Lung (tissue), 11 donors: ENCODE measurements at regions not wholly inside any gene's neighbourhood (a gene's known extent, or its start where the extent isn't known, plus 50 kb on each side); places are given as distances from the start of the nearest gene placed in this dataset.

Source experiments
- ATAC-seq: fragments of 200-7000 bp; cut with Tn5 transposase; one replicate; pipeline ENCODE4 v1.9.1; 2020; ENCODE audit warnings: moderate number of reproducible peaks; ENCODE audit not compliant: insufficient read depth, low FRiP score
- DNase-seq, 3 donors: peaks; one replicate each; pipeline ENCODE4 v3.0.0-alpha.2; 2013 to 2017
- H3K27ac ChIP-seq, 2 donors: one replicate each; pipeline ENCODE4 v1.5.1; 2013; ENCODE audit warnings: mild to moderate bottlenecking in 2 of 2, moderate library complexity in 2 of 2, control low read depth in 1 of 2, inconsistent platforms in 1 of 2, low read depth in 1 of 2, low read length in 1 of 2
- H3K27me3 ChIP-seq, 3 donors: one replicate each; pipeline ENCODE4 v1.5.1; 2013; ENCODE audit warnings: low read length in 2 of 3; ENCODE audit not compliant: control insufficient read depth in 3 of 3, insufficient read depth in 3 of 3
- H3K36me3 ChIP-seq, 4 donors: one replicate each; pipeline ENCODE4 v1.5.1; 2013; ENCODE audit warnings: low read length in 4 of 4, mild to moderate bottlenecking in 1 of 4, moderate library complexity in 1 of 4; ENCODE audit not compliant: control insufficient read depth in 4 of 4, insufficient read depth in 4 of 4
- H3K4me1 ChIP-seq, 5 donors: one replicate each; pipeline ENCODE4 v1.5.1; 2013; ENCODE audit warnings: low read length in 5 of 5, mild to moderate bottlenecking in 2 of 5, moderate library complexity in 1 of 5; ENCODE audit not compliant: control insufficient read depth in 5 of 5, insufficient read depth in 5 of 5
- H3K4me3 ChIP-seq: one replicate; pipeline ENCODE4 v1.5.1; 2013; ENCODE audit warnings: mild to moderate bottlenecking, control low read depth, moderate library complexity
- H3K9ac ChIP-seq, 2 donors: one replicate each; pipeline ENCODE4 v1.5.1; 2013; ENCODE audit warnings: low read length in 2 of 2, control low read depth in 1 of 2; ENCODE audit not compliant: insufficient read depth in 1 of 2
- H3K9me3 ChIP-seq, 4 donors: one replicate each; pipeline ENCODE4 v1.5.1; 2013; ENCODE audit warnings: low read length in 3 of 4, mild to moderate bottlenecking in 1 of 4, moderate library complexity in 1 of 4; ENCODE audit not compliant: control insufficient read depth in 4 of 4, insufficient read depth in 3 of 4
- CTCF ChIP-seq: IDR thresholded peaks from 2 replicates; pipeline ENCODE4 v1.5.1; 2012; ENCODE audit warnings: mild to moderate bottlenecking; ENCODE audit errors: control extremely low read depth, extremely low read depth
- WGBS, 2 donors: extraction: QIAGEN DNeasy Blood & Tissue Kit; methylation state at CpG; one replicate each; pipeline ENCODE4 v1.1.7; 2013; 5-methylcytosine and 5-hydroxymethylcytosine counted together
- donor health status: control.
- donor health status: control.
- donor health status: Bipolar disorder and iron deficiency.
- donor health status: healthy.
- donor health status: DM: yes; HTN: yes; CAD: no.

GRCh38 chr15:69524296-69524695, 71.7 kb downstream of the RPLP1 start:
- DNase-seq (peak in 1 of 3 donors; percentile 18), ATAC-seq (no peak)
- no peaks in the 10 kb centered on the region for H3K36me3 ChIP-seq
- no peaks in the 10 kb centered on the region for H3K4me1 ChIP-seq
- peaks cover 0 to 1% (median 0%) of the 10 kb centered on the region in 4 donors for H3K9me3 ChIP-seq
- no peak for TF ChIP-seq CTCF
- no peak overlapping the region for H3K27ac ChIP-seq
- H3K27me3 ChIP-seq: peaks cover 0 to 2% (median 0%) of the 10 kb centered on the region in 3 donors
- no peak overlapping the region for H3K4me3 ChIP-seq
- H3K9ac ChIP-seq: no peak overlapping the region
- WGBS, 2 donors: 80 to 81% methylated on average over 6 of the region's 6 CpGs

GRCh38 chr15:69524814-69525213, 72.2 kb downstream of the RPLP1 start:
- Histone ChIP-seq H3K27me3 (peaks cover 0 to 2% (median 0%) of the 10 kb centered on the region in 3 donors), H3K27ac (no peak overlapping the region), H3K9ac (no peak overlapping the region), H3K4me3 (no peak overlapping the region), H3K36me3 (no peaks in the 10 kb centered on the region), H3K4me1 (no peaks in the 10 kb centered on the region), H3K9me3 (peaks cover 0 to 1% (median 0%) of the 10 kb centered on the region in 4 donors)
- no peak for ATAC-seq
- DNase-seq: no peak
- 89 to 91% methylated on average over 7 of the region's 7 CpGs for WGBS, 2 donors
- TF ChIP-seq CTCF: no peak

GRCh38 chr15:69525543-69525942, 72.9 kb downstream of the RPLP1 start:
- peaks cover 0 to under 1% (median 0%) of the 10 kb centered on the region in 5 donors for H3K4me1 ChIP-seq
- peaks cover 0 to 2% (median 0%) of the 10 kb centered on the region in 3 donors for H3K27me3 ChIP-seq
- WGBS, 2 donors: 95 to 96% methylated on average over 6 of the region's 6 CpGs
- H3K27ac ChIP-seq: no peak overlapping the region
- DNase-seq: no peak
- H3K36me3 ChIP-seq: no peaks in the 10 kb centered on the region
- TF ChIP-seq CTCF: no peak
- H3K9me3 ChIP-seq: peaks cover 0 to 1% (median 0%) of the 10 kb centered on the region in 4 donors
- H3K4me3 ChIP-seq: no peak overlapping the region
- H3K9ac ChIP-seq: no peak overlapping the region
- ATAC-seq: no peak
